ENCODE measurements at regions not wholly inside any gene's neighbourhood (a gene's known extent, or its start where the extent isn't known, plus 50 kb on each side); places are given as distances from the start of the nearest gene placed in this dataset.
"Not testable (repeated sequence)": the region's sequence is repeated elsewhere in the genome, so short reads cannot be mapped to it uniquely, and the experiment has no call there.

- no peak for TF ChIP-seq CTCF (conservative IDR thresholded peaks at IDR 0.05; ENCODE audit: low read depth, low read length)
- DNase-seq (ENCODE audit: low read depth): no peak
- H3K4me3 ChIP-seq (ENCODE audit: low read depth, low read length): no peak overlapping the region
These were observed 628.2 kb downstream of the COL12A1 start for GRCh38 chr6:74577619-74578018.

- TF ChIP-seq CTCF (conservative IDR thresholded peaks at IDR 0.05; ENCODE audit: low read depth, low read length): peak; percentile 81
- no peak overlapping the region for H3K4me3 ChIP-seq (ENCODE audit: low read depth, low read length)
- peak; percentile 77 for DNase-seq (ENCODE audit: low read depth)
These were observed 631.1 kb downstream of the COL12A1 start for GRCh38 chr6:74574794-74575193.

GRCh38 chr6:74573613-74574012 is 632.2 kb downstream of the COL12A1 start:
- no peak for TF ChIP-seq CTCF (conservative IDR thresholded peaks at IDR 0.05; ENCODE audit: low read depth, low read length)
- no peak for DNase-seq (ENCODE audit: low read depth)
- H3K4me3 ChIP-seq (ENCODE audit: low read depth, low read length): no peak overlapping the region

- no peak for TF ChIP-seq CTCF (conservative IDR thresholded peaks at IDR 0.05; ENCODE audit: low read depth, low read length)
- H3K4me3 ChIP-seq (ENCODE audit: low read depth, low read length): no peak overlapping the region
- DNase-seq (ENCODE audit: low read depth): no peak
These were observed 635.8 kb downstream of the COL12A1 start for GRCh38 chr6:74570044-74570443.

GRCh38 chr6:74568861-74569260 is 637.0 kb downstream of the COL12A1 start:
- no peak for TF ChIP-seq CTCF (conservative IDR thresholded peaks at IDR 0.05; ENCODE audit: low read depth, low read length)
- DNase-seq (ENCODE audit: low read depth): peak; percentile 27
- H3K4me3 ChIP-seq (ENCODE audit: low read depth, low read length): no peak overlapping the region

GRCh38 chr6:74567923-74568290 is 637.9 kb downstream of the COL12A1 start:
- not testable (repeated sequence) for H3K4me3 ChIP-seq (ENCODE audit: low read depth, low read length); DNase-seq (ENCODE audit: low read depth)

GRCh38 chr6:74567281-74567922 is 638.5 kb downstream of the COL12A1 start:
- DNase-seq (ENCODE audit: low read depth): no peak
- TF ChIP-seq CTCF (conservative IDR thresholded peaks at IDR 0.05; ENCODE audit: low read depth, low read length): no peak
- H3K4me3 ChIP-seq (ENCODE audit: low read depth, low read length): no peak overlapping the region
